Chondrocyte (in vitro differentiated cells): ENCODE measurements at regions not wholly inside any gene's neighbourhood (a gene's known extent, or its start where the extent isn't known, plus 50 kb on each side); places are given as distances from the start of the nearest gene placed in this dataset.

Experiments
- DNase-seq: peaks from one replicate; pipeline ENCODE4 v3.0.0; 2021; ENCODE audit warnings: mixed read lengths, low spot score
- H3K27ac Mint-ChIP-seq: one replicate; pipeline ENCODE4 v1.8.0; 2021; ENCODE audit warnings: mild to moderate bottlenecking, moderate library complexity, mixed read lengths; ENCODE audit not compliant: unreplicated experiment
- H3K27me3 Mint-ChIP-seq: 2 replicates; pipeline ENCODE4 v1.8.0; 2021; ENCODE audit warnings: low read depth, mixed read lengths
- H3K36me3 Mint-ChIP-seq: 2 replicates; pipeline ENCODE4 v1.8.0; 2021; ENCODE audit warnings: low read depth, mixed read lengths
- H3K4me1 Mint-ChIP-seq: 2 replicates; pipeline ENCODE4 v1.8.0; 2021; ENCODE audit warnings: low read depth, mild to moderate bottlenecking, mixed read lengths
- H3K4me3 Mint-ChIP-seq: one replicate; pipeline ENCODE4 v1.8.0; 2021; ENCODE audit warnings: mild to moderate bottlenecking, moderate library complexity, mixed read lengths; ENCODE audit not compliant: unreplicated experiment
- H3K9me3 Mint-ChIP-seq: 2 replicates; pipeline ENCODE4 v1.8.0; 2021; ENCODE audit warnings: low read depth, mixed read lengths
- CTCF ChIP-seq: fragments of 200-600 bp; sonication (generic); IDR thresholded peaks from 2 replicates; pipeline ENCODE4 v1.5.0; 2021; ENCODE audit warnings: antibody characterized with exemption, mild to moderate bottlenecking, moderate library complexity

GRCh38 chrX:134732152-134732551 lies 64.9 kb downstream of the PABIR2 start:
- DNase-seq, result no peak
- TF ChIP-seq CTCF, result no peak
- Mint-ChIP-seq H3K27ac (no peak overlapping the region), H3K9me3 (peaks cover 3% of the 10 kb centered on the region), H3K4me3 (no peak overlapping the region), H3K27me3 (no peaks in the 10 kb centered on the region), H3K36me3 (no peaks in the 10 kb centered on the region), H3K4me1 (peaks cover 39% of the 10 kb centered on the region)

DNA sequence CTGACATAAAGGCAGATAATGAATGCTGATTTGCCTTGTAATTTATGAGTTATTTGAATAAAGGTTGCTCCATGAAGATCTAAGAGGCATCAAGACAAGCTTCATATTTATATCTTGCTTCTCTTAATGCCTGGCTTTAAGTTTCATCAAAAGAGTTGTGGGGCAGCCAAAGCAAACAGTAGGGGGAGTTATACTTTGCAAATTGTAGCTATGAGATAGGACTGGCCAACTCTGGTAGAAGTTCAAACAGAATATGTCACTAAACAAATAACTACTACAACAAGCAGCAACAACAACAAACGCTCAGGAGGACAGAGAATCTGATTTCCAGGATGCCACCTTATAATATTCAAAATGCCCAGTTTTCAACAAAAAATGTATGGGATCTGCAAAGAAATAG lies 69.1 kb upstream of the PLAC1 start:
- Mint-ChIP-seq H3K4me3 (no peak overlapping the region), H3K36me3 (no peaks in the 10 kb centered on the region), H3K9me3 (peaks cover 5% of the 10 kb centered on the region), H3K27me3 (no peaks in the 10 kb centered on the region), H3K4me1 (no peaks in the 10 kb centered on the region), H3K27ac (no peak overlapping the region)
- no peak for DNase-seq
- TF ChIP-seq CTCF, result no peak

GRCh38 chrX:134725103-134725690 lies 66.9 kb upstream of the PLAC1 start:
- no peak for TF ChIP-seq CTCF
- Mint-ChIP-seq H3K27me3 (no peaks in the 10 kb centered on the region), H3K4me3 (no peak overlapping the region), H3K36me3 (no peaks in the 10 kb centered on the region), H3K9me3 (peaks cover 15% of the 10 kb centered on the region), H3K4me1 (no peaks in the 10 kb centered on the region), H3K27ac (no peak overlapping the region)
- no peak for DNase-seq

DNA sequence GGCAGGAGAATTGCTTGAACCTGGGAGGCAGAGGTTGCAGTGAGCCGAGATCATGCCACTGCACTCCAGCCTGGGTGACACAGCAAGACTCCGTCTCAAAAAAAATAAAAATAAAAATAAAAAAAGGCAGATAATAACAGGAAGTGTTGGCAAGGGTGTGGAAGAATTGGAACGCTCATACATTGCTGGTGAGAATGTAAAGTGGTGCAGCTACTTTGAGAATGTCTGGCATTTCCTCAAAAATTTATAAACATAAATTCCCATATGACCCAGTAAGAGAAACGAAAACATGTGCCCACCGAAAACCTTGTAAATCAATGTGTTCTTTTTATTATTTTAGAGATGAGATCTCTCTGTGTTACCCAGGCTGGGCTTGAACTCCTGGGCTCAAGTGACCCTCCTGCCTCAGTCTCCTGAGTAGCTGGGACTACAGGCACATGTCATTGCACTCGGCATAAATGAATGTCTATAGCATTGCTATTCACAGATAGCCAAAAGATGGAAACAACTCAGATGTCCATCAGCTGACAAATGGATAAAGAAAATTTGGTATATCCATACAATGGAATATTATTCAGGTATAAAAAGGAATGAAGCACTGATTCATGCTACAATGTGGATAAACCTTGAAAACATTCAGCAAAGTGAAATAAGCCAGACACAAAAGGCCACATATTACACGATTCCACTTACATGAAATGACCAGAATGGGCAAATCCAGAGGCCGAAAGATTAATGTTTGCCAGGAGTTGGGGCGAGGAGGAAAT lies 63.7 kb upstream of the PLAC1 start:
- Mint-ChIP-seq H3K27me3 (no peaks in the 10 kb centered on the region), H3K9me3 (peaks cover 12% of the 10 kb centered on the region), H3K27ac (no peak overlapping the region), H3K36me3 (no peaks in the 10 kb centered on the region), H3K4me3 (no peak overlapping the region), H3K4me1 (peaks cover 12% of the 10 kb centered on the region)
- no peak for DNase-seq
- TF ChIP-seq CTCF, result no peak

DNA sequence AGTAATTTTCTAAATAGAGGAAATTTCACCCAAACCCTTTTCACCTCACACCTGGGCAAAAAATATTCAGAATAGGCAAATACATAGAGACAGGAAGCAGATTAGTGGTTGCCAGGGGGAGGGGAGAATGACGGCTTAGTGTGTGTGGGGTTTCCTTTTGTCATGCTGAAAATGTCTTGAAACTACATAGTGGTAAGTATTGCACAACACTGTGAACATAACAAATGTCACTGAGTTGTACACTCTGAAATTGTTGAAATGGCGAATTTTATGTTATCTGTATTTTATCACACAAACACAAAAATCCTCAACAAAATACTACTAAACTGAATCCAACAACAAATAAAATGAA lies 60.7 kb upstream of the PLAC1 start:
- H3K27me3 Mint-ChIP-seq, result no peaks in the 10 kb centered on the region
- peak overlapping the region; percentile 13 for H3K27ac Mint-ChIP-seq
- H3K4me3 Mint-ChIP-seq, result no peak overlapping the region
- TF ChIP-seq CTCF, result no peak
- H3K4me1 Mint-ChIP-seq, result peaks cover 12% of the 10 kb centered on the region
- no peak for DNase-seq
- peaks cover 12% of the 10 kb centered on the region for H3K9me3 Mint-ChIP-seq
- H3K36me3 Mint-ChIP-seq, result no peaks in the 10 kb centered on the region
